Fibroblast of lung (primary cell): ENCODE measurements at regions not wholly inside any gene's neighbourhood (a gene's known extent, or its start where the extent isn't known, plus 50 kb on each side); places are given as distances from the start of the nearest gene placed in this dataset.

ENCODE experiments used
- DNase-seq, 2 donors: peaks; one replicate each; pipeline versions ENCODE4 v3.0.0 to v3.0.0-alpha.2; 2010; ENCODE audit warnings: low read depth in 2 of 2
- H2AFZ ChIP-seq: 2 replicates; pipeline ENCODE4 v1.5.1; 2012; ENCODE audit warnings: low read length, control low read depth, inconsistent platforms
- H3K27ac ChIP-seq: 2 replicates; pipeline ENCODE4 v1.5.1; 2011; ENCODE audit warnings: low read length, control low read depth; ENCODE audit not compliant: insufficient read depth
- H3K27me3 ChIP-seq: 2 replicates; pipeline ENCODE4 v1.5.1; 2011; ENCODE audit warnings: mild to moderate bottlenecking, low read length; ENCODE audit not compliant: control insufficient read depth, insufficient read depth
- H3K36me3 ChIP-seq: 2 replicates; pipeline ENCODE4 v1.5.1; 2011; ENCODE audit warnings: low read length; ENCODE audit not compliant: control insufficient read depth, insufficient read depth
- H3K4me1 ChIP-seq: 2 replicates; pipeline ENCODE4 v1.5.1; 2011; ENCODE audit warnings: low read length; ENCODE audit not compliant: control insufficient read depth, insufficient read depth; ENCODE audit errors: extremely low read depth
- H3K4me2 ChIP-seq: 2 replicates; pipeline ENCODE4 v1.5.1; 2011; ENCODE audit warnings: low read length, control low read depth; ENCODE audit not compliant: insufficient read depth; ENCODE audit errors: extremely low read depth
- H3K4me3 ChIP-seq, 4 experiments: fragments of 200-600 bp in 1 of 4; sonication (generic) in 1 of 4; replicated peaks in 1 of 4; 2 replicates each; pipeline ENCODE4 v1.5.1; 2011 to 2016; ENCODE audit warnings: low read length in 4 of 4, low read depth in 3 of 4, mild to moderate bottlenecking in 3 of 4, control low read depth in 2 of 4, inconsistent platforms in 1 of 4, mixed read lengths in 1 of 4; ENCODE audit not compliant: insufficient read depth in 1 of 4; ENCODE audit errors: control extremely low read depth in 1 of 4
- H3K79me2 ChIP-seq: 2 replicates; pipeline ENCODE4 v1.5.1; 2012; ENCODE audit warnings: mild to moderate bottlenecking, low read length, inconsistent platforms; ENCODE audit not compliant: control insufficient read depth, insufficient read depth
- H3K9ac ChIP-seq: 2 replicates; pipeline ENCODE4 v1.5.1; 2011; ENCODE audit warnings: mild to moderate bottlenecking, low read length, control low read depth; ENCODE audit not compliant: insufficient read depth
- H3K9me3 ChIP-seq: 2 replicates; pipeline ENCODE4 v1.5.1; 2012; ENCODE audit warnings: low read depth, low read length; ENCODE audit not compliant: control insufficient read depth, insufficient read depth
- H4K20me1 ChIP-seq: 2 replicates; pipeline ENCODE4 v1.5.1; 2011; ENCODE audit warnings: low read length; ENCODE audit not compliant: control insufficient read depth, insufficient read depth; ENCODE audit errors: extremely low read depth
- EZH2 ChIP-seq: IDR thresholded peaks from 2 replicates; pipeline ENCODE4 v1.5.1; 2012; ENCODE audit warnings: low read length, control low read depth, mild to moderate bottlenecking; ENCODE audit errors: missing control alignments
- TF ChIP-seq, protein P1 (sequence below), 2 donors: IDR thresholded peaks in 1 of 2; conservative IDR thresholded peaks in 1 of 2; 1 replicate in 1 of 2; 2 replicates in 1 of 2; pipeline ENCODE4 v1.5.1; 2011 to 2012; ENCODE audit warnings: low read length in 2 of 2, control low read depth in 1 of 2, inconsistent platforms in 1 of 2, low read depth in 1 of 2, mild to moderate bottlenecking in 1 of 2

DNA sequence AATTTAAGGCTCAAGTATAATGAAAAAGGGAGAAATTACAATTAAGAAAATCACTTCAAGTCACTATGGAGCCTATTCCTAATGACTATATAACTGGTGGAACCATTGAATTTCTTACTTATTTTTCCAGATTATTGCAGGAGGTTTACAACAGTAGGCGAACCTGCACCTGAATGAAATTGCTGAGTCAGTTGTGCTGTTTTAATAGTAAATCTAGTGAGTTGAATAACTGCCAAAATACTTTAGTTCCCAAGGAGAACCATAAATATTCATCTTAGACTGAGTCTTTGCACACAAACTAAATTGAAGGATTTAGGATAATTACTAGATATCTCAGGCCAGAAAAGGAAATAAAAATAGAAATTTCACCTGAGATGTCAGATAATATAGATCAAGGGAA is 1052.8 kb downstream of the NAALADL2 start:
- no peak for DNase-seq
- Histone ChIP-seq H3K36me3 (no peaks in the 10 kb centered on the region), H3K27ac (no peak overlapping the region), H4K20me1 (no peaks in the 10 kb centered on the region), H3K9me3 (no peaks in the 10 kb centered on the region), H3K4me1 (no peaks in the 10 kb centered on the region), H3K4me2 (no peak overlapping the region), H2AFZ (no peak overlapping the region), H3K79me2 (no peaks in the 10 kb centered on the region), H3K4me3 (no peak overlapping the region), H3K9ac (no peak overlapping the region), H3K27me3 (no peaks in the 10 kb centered on the region)
- TF ChIP-seq, protein P1, sequence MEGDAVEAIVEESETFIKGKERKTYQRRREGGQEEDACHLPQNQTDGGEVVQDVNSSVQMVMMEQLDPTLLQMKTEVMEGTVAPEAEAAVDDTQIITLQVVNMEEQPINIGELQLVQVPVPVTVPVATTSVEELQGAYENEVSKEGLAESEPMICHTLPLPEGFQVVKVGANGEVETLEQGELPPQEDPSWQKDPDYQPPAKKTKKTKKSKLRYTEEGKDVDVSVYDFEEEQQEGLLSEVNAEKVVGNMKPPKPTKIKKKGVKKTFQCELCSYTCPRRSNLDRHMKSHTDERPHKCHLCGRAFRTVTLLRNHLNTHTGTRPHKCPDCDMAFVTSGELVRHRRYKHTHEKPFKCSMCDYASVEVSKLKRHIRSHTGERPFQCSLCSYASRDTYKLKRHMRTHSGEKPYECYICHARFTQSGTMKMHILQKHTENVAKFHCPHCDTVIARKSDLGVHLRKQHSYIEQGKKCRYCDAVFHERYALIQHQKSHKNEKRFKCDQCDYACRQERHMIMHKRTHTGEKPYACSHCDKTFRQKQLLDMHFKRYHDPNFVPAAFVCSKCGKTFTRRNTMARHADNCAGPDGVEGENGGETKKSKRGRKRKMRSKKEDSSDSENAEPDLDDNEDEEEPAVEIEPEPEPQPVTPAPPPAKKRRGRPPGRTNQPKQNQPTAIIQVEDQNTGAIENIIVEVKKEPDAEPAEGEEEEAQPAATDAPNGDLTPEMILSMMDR (conservative IDR thresholded peaks at IDR 0.05 in 1 of 2, IDR thresholded peaks at IDR 0.05 in 1 of 2; ENCODE audit: low read depth in 1 of 2, low read length in 2 of 2), result no peak
- TF ChIP-seq EZH2, result no peak

DNA sequence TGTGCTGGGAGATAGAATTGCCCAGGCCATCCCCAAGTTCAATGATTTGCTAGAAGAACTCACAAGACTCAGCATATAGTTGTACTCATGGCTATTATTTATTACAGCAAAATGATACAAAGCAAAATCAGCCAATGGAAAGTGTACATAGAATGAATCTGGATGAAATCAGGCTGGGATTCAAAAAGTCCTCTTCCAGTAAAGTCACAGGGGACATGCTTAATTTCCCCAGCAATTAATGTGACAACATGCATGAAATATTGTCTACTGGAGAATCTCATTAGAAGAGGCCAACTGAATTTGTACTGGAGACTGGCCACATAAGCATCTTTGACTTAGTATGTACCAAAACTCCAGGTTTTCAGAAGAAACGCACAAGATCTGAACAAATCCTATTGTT is 1043.1 kb downstream of the NAALADL2 start:
- Histone ChIP-seq H2AFZ (no peak overlapping the region), H3K27ac (no peak overlapping the region), H3K4me1 (no peaks in the 10 kb centered on the region), H4K20me1 (no peaks in the 10 kb centered on the region), H3K9ac (no peak overlapping the region), H3K4me3 (no peak overlapping the region), H3K27me3 (no peaks in the 10 kb centered on the region), H3K79me2 (no peaks in the 10 kb centered on the region), H3K9me3 (no peaks in the 10 kb centered on the region), H3K4me2 (no peak overlapping the region), H3K36me3 (no peaks in the 10 kb centered on the region)
- TF ChIP-seq EZH2, result no peak
- TF ChIP-seq, protein P1 (conservative IDR thresholded peaks at IDR 0.05 in 1 of 2, IDR thresholded peaks at IDR 0.05 in 1 of 2; ENCODE audit: low read depth in 1 of 2, low read length in 2 of 2), result no peak
- DNase-seq, result no peak

DNA sequence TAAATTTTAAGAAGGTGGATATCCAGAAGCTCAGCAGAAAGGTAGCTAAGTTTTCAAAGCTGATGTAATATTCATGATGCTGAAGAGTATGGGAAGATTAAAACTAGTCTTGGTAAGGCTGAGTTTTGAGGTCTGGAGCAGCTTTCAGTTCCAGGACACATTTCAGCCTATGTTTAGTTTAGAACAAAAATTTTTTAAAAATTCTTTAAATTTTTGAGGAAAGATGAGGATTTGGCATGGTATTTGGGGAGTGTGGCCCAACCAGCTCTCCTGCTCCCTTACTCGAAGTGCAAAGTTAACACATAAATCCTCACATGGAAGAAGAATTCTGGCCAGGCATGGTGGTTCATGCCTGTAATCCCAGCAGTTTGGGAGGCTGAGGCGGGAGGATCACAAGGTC is 1039.1 kb downstream of the NAALADL2 start:
- Histone ChIP-seq H3K4me3 (no peak overlapping the region), H3K9ac (no peak overlapping the region), H3K79me2 (no peaks in the 10 kb centered on the region), H3K9me3 (no peaks in the 10 kb centered on the region), H4K20me1 (no peaks in the 10 kb centered on the region), H2AFZ (no peak overlapping the region), H3K4me1 (no peaks in the 10 kb centered on the region), H3K27me3 (no peaks in the 10 kb centered on the region), H3K4me2 (no peak overlapping the region), H3K27ac (no peak overlapping the region), H3K36me3 (no peaks in the 10 kb centered on the region)
- TF ChIP-seq, protein P1 (conservative IDR thresholded peaks at IDR 0.05 in 1 of 2, IDR thresholded peaks at IDR 0.05 in 1 of 2; ENCODE audit: low read depth in 1 of 2, low read length in 2 of 2), result no peak
- no peak for TF ChIP-seq EZH2
- DNase-seq, result no peak
